ENCODE measurements at regions not wholly inside any gene's neighbourhood (a gene's known extent, or its start where the extent isn't known, plus 50 kb on each side); places are given as distances from the start of the nearest gene placed in this dataset.

DNA sequence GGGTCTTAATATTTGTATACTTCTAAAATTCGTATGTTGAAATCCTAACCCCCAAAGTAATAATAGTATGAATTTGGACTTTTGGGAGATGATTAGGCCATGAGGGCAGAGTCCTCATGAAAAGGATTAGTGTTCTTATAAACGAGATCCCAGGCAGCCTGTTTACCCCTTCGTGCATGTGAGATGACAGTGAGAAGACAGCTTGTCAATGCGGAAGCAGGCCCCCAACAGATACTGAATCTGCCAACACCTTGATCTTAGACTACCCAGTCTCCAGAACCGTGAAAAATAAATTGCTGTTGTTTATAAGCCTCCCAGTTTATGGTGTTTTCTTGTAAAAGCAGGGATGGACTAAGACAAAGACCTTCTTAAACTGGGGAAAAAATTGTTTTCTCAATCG is 714.2 kb downstream of the SI start:
- ChIA-PET POLR2A (no interaction called here), CTCF (interaction anchor here (0.7 kb wide), 1 partner anchor 581 kb away, joined by 3 read pairs; no protein-coding TSS in a partner anchor)
- H3K4me1 ChIP-seq (ENCODE audit: control insufficient read depth, insufficient read depth, low read length) = no peaks in the 10 kb centered on the region
- no peak overlapping the region for H3K4me3 ChIP-seq (ENCODE audit: low read depth, low read length)
- TF ChIP-seq ZNF324 (tag by site-specific recombination; IDR thresholded peaks at IDR 0.05) (no peak), ZBTB7A (tag by site-specific recombination; IDR thresholded peaks at IDR 0.05; ENCODE audit: low read depth) (no peak), MEIS1 (CRISPR knock-in tag; IDR thresholded peaks at IDR 0.05; ENCODE audit: borderline replicate concordance) (no peak), ZNF155 (tag by site-specific recombination; IDR thresholded peaks at IDR 0.05) (no peak), YY2 (tag by site-specific recombination; IDR thresholded peaks at IDR 0.05) (no peak), ZNF223 (tag by site-specific recombination; IDR thresholded peaks at IDR 0.05) (no peak), ZNF214 (tag by site-specific recombination; IDR thresholded peaks at IDR 0.05; ENCODE audit: borderline replicate concordance) (no peak), ZNF747 (tag by site-specific recombination; IDR thresholded peaks at IDR 0.05) (no peak)
- TF ChIP-seq, protein P1, sequence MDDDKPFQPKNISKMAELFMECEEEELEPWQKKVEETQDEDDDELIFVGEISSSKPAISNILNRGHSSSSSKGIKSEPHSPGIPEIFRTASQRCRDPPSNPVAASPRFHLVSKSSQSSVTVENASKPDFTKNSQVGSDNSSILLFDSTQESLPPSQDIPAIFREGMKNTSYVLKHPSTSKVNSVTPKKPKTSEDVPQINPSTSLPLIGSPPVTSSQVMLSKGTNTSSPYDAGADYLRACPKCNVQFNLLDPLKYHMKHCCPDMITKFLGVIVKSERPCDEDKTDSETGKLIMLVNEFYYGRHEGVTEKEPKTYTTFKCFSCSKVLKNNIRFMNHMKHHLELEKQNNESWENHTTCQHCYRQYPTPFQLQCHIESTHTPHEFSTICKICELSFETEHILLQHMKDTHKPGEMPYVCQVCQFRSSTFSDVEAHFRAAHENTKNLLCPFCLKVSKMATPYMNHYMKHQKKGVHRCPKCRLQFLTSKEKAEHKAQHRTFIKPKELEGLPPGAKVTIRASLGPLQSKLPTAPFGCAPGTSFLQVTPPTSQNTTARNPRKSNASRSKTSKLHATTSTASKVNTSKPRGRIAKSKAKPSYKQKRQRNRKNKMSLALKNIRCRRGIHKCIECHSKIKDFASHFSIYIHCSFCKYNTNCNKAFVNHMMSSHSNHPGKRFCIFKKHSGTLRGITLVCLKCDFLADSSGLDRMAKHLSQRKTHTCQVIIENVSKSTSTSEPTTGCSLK (tag by site-specific recombination; IDR thresholded peaks at IDR 0.05) = no peak
- TF ChIP-seq, protein P2, sequence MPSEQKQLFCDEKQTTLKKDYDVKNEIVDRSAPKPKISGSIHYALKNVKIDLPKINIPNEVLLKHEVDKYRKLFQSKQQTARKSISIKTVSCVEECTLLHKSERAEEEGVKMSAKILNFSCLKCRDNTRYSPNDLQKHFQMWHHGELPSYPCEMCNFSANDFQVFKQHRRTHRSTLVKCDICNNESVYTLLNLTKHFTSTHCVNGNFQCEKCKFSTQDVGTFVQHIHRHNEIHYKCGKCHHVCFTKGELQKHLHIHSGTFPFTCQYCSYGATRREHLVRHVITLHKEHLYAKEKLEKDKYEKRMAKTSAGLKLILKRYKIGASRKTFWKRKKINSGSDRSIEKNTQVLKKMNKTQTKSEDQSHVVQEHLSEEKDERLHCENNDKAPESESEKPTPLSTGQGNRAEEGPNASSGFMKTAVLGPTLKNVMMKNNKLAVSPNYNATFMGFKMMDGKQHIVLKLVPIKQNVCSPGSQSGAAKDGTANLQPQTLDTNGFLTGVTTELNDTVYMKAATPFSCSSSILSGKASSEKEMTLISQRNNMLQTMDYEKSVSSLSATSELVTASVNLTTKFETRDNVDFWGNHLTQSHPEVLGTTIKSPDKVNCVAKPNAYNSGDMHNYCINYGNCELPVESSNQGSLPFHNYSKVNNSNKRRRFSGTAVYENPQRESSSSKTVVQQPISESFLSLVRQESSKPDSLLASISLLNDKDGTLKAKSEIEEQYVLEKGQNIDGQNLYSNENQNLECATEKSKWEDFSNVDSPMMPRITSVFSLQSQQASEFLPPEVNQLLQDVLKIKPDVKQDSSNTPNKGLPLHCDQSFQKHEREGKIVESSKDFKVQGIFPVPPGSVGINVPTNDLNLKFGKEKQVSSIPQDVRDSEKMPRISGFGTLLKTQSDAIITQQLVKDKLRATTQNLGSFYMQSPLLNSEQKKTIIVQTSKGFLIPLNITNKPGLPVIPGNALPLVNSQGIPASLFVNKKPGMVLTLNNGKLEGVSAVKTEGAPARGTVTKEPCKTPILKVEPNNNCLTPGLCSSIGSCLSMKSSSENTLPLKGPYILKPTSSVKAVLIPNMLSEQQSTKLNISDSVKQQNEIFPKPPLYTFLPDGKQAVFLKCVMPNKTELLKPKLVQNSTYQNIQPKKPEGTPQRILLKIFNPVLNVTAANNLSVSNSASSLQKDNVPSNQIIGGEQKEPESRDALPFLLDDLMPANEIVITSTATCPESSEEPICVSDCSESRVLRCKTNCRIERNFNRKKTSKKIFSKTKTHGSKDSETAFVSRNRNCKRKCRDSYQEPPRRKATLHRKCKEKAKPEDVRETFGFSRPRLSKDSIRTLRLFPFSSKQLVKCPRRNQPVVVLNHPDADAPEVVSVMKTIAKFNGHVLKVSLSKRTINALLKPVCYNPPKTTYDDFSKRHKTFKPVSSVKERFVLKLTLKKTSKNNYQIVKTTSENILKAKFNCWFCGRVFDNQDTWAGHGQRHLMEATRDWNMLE (tag by site-specific recombination; conservative IDR thresholded peaks at IDR 0.05; ENCODE audit: low read depth) = no peak
- TF ChIP-seq, protein P3, sequence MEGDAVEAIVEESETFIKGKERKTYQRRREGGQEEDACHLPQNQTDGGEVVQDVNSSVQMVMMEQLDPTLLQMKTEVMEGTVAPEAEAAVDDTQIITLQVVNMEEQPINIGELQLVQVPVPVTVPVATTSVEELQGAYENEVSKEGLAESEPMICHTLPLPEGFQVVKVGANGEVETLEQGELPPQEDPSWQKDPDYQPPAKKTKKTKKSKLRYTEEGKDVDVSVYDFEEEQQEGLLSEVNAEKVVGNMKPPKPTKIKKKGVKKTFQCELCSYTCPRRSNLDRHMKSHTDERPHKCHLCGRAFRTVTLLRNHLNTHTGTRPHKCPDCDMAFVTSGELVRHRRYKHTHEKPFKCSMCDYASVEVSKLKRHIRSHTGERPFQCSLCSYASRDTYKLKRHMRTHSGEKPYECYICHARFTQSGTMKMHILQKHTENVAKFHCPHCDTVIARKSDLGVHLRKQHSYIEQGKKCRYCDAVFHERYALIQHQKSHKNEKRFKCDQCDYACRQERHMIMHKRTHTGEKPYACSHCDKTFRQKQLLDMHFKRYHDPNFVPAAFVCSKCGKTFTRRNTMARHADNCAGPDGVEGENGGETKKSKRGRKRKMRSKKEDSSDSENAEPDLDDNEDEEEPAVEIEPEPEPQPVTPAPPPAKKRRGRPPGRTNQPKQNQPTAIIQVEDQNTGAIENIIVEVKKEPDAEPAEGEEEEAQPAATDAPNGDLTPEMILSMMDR (tag by site-specific recombination; IDR thresholded peaks at IDR 0.05) = no peak
- TF ChIP-seq, protein P4, sequence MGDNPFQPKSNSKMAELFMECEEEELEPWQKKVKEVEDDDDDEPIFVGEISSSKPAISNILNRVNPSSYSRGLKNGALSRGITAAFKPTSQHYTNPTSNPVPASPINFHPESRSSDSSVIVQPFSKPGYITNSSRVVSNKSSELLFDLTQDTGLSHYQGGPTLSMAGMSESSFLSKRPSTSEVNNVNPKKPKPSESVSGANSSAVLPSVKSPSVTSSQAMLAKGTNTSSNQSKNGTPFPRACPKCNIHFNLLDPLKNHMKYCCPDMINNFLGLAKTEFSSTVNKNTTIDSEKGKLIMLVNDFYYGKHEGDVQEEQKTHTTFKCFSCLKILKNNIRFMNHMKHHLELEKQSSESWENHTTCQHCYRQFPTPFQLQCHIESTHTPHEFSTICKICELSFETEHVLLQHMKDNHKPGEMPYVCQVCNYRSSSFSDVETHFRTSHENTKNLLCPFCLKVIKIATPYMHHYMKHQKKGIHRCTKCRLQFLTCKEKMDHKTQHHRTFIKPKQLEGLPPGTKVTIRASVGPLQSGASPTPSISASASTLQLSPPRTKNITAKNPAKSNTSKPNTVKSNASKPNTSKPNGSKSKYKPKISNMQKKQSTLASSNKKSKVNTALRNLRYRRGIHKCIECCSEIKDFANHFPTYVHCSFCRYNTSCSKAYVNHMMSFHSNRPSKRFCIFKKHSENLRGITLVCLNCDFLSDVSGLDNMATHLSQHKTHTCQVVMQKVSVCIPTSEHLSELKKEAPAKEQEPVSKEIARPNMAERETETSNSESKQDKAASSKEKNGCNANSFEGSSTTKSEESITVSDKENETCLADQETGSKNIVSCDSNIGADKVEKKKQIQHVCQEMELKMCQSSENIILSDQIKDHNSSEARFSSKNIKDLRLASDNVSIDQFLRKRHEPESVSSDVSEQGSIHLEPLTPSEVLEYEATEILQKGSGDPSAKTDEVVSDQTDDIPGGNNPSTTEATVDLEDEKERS (tag by site-specific recombination; IDR thresholded peaks at IDR 0.05) = no peak
- H3K27ac ChIP-seq (ENCODE audit: extremely low read depth, low read depth, low read length) = no peak overlapping the region
- H3K36me3 ChIP-seq (ENCODE audit: control insufficient read depth in 2 of 2, insufficient read depth in 1 of 2, low read length in 2 of 2) = no peaks in the 10 kb centered on the region
- H3K9me3 ChIP-seq (ENCODE audit: control insufficient read depth, insufficient read depth, low read depth, low read length) = no peaks in the 10 kb centered on the region

Measured in HEK293 (cell line).